Kidney capillary endothelial cell (primary cell): ENCODE measurements at regions not wholly inside any gene's neighbourhood (a gene's known extent, or its start where the extent isn't known, plus 50 kb on each side); places are given as distances from the start of the nearest gene placed in this dataset.

ENCODE experiments used
- DNase-seq: peaks from one replicate; pipeline ENCODE4 v3.0.0-alpha.2; 2018; ENCODE audit warnings: low spot score

DNA sequence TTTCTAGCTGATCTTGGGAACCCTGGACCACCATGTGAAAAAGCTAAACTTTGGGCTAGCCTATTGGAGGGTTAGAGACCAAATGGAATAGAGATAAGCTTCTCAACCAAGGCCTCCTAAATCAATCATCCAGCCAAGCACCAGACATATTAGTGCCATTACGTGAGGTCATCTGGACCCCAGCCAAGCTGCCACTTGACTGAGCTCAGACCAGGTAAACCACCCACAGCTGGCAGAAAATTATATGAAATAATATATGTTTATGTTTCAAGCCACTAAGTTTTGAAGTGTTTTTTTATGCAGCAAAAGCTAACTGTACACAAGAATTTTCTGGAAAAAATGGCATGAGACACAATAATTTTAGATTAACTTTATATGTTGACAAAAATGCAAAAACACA lies 82.6 kb upstream of the PCGF5 start:
- no peak for DNase-seq

DNA sequence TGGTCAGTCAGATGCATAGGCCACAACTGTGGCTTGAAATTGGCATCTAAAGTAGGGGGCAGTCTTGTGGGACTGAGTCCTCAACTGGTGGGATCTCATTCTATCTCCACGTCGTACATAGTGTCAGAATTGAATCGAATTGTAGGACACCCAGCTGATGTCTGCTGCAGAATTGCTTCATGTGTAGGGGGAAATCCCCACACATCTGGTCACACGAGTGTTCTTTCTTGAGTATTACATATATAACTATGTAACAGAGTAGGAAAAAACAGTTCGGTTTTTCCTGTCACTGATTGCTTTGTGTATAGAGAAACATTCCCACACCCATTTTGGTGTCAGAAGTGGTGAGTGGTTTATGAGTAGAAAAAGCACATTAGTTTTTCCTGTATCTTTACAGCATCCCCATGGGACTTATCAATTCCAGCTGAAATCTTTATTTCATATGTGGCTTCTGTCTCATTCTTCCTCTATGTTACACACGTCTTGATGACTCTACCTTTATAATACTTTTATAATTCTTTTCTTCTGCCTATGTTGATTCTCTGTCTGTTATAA lies 79.4 kb upstream of the PCGF5 start:
- no peak for DNase-seq

GRCh38 chr10:91144961-91145360 lies 75.5 kb upstream of the PCGF5 start:
- DNase-seq: no peak

DNA sequence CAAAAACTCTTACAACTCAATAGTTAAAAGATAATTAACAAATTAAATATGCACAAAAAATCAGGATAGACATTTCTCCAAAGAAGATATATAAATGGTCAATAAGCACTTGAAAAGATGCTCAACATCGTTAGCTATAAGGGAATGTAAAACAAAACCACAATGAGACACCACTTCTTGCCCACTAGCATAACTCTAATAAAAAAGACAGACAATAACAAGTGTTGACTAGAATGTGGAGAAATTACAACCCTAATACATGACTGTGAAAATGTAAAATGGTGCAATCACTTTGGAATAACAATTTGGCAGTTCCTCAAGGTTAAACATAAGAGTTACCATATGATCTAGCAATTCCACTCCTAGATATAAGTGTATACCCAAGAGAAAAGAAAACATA lies 74.3 kb upstream of the PCGF5 start:
- no peak for DNase-seq

- DNase-seq: no peak
Observed at GRCh38 chr10:91149550-91149949, 70.9 kb upstream of the PCGF5 start.

- no peak for DNase-seq
Observed at GRCh38 chr10:91150631-91151030, 69.8 kb upstream of the PCGF5 start.

DNA sequence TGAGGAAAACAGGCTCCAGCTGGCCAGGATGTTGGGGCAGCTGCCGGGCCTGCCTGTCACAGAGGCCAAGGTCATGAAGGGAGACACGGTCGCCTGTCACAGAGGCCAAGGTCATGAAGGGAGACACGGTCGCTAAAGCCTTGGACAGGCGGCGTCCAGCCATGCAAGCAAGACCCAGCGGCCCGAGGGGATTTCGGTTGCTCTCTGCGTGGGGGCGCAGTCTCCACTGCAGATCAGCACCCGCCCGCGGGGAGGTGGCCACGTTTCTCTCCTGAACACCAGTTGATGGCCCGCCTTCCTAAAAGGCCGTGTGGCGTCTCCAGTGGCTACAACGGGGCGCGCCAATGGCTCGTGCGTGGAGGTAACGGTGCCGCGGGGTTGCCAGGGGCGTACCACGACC lies 67.0 kb upstream of the PCGF5 start:
- no peak for DNase-seq

DNA sequence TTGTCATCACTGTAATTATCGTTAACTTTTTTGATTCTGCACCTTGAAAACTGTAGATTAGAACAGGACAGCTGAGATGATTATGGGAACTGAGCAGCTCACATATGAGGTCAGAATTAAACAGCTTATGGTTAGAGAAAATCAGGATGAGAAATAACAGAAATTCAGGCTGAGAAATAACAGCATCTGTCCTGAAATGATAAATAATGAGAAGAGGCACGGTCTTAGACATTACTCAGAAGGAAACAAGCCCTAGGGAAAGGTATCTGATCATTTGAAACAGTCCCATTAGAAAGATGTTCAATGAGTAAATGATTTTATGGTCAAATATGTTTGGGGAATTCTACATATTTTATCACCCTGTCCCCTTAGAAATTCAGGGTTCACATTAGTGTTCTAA lies 65.6 kb upstream of the PCGF5 start:
- no peak for DNase-seq

- no peak for DNase-seq
Observed at GRCh38 chr10:91156196-91156595, 64.3 kb upstream of the PCGF5 start.

- no peak for DNase-seq
Observed at GRCh38 chr10:91159254-91159783, 61.1 kb upstream of the PCGF5 start.

DNA sequence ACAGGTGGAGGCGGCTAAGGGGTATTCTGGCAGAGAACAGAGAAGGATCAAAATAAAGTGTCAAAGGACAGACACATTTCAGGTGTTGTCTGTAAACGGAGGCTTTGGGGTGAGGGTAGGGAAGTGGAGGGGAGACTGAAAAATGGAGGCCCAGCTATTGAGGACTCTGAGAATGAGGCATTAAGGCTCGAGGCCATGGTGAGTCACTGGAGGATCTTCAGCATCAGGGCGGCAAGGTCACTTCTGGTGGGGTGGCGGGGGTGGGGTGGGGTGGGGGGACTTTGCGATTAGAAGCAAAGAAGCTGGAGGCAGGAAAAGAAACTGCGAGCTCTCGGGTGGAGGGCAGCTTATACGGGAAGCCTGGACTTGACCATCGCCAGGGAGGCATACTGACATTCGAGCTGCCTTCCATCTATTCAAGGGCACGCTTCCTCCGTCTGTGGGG lies 58.4 kb upstream of the PCGF5 start:
- no peak for DNase-seq

- peak; percentile 15 for DNase-seq
Observed at GRCh38 chr10:91162495-91163268, 57.8 kb upstream of the PCGF5 start.

DNA sequence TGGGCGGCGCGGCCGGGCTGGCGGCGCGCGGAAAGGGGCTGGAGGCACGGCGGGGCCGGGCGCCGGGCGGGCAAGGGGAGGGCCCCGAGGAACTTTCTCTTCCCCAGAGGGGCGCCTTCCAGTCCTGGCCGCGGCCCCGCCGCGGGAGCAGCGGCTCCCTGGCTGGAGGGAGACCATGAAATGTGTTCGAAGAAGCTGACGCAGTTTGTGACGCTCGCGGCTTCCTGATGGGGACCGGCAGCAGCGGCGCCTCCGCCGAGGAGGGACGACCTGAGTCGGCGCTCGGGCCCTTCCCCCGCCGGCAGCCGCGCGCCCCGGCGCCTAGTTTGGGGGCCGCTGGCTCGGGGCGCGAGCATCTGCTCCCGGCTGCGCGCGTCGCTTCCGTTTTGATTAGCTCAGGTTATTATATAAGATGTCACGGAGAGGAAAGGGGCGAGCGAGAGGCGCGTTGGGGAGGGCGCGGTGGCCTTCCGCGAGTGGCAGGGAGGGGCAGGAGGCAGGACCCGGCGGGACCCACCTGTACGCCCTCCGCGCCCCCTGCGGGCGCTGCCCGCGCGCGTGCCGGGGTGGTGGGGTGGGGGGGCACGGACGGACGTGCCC lies 57.1 kb upstream of the PCGF5 start:
- DNase-seq: peak; percentile 58

GRCh38 chr10:91163869-91164474 lies 56.5 kb upstream of the PCGF5 start:
- peak; percentile 47 for DNase-seq

- no peak for DNase-seq
Observed at GRCh38 chr10:91164520-91165065, 55.9 kb upstream of the PCGF5 start.

DNA sequence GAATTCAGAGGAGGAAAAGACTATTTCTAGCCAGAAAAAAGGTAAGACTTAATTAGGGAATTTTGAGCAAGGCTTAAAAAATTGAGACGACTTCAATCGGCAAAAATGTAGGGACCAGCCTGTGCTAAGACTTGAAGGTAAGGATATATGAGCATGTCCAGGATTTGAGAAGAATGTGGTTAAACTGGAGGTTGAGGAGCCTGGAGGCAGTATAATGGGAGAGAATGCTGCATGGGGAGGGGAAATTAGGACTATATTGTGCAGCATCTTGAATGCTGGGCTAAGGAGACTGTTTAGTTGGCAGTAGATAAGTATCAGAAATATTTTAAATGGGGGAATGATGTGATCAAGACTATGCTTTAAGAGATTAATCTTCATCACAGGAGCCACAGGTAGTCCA lies 53.1 kb upstream of the PCGF5 start:
- no peak for DNase-seq

- DNase-seq: no peak
Observed at GRCh38 chr10:91170418-91170817, 50.0 kb upstream of the PCGF5 start.
